Nephron (organoid): ENCODE measurements at regions not wholly inside any gene's neighbourhood (a gene's known extent, or its start where the extent isn't known, plus 50 kb on each side); places are given as distances from the start of the nearest gene placed in this dataset.
"Not testable (repeated sequence)": the region's sequence is repeated elsewhere in the genome, so short reads cannot be mapped to it uniquely, and the experiment has no call there.

Experiments
- H3K27ac Mint-ChIP-seq, 3 experiments: 2 replicates each; pipeline ENCODE4 v1.8.0; 2020; ENCODE audit warnings: mixed read lengths in 3 of 3, mild to moderate bottlenecking in 2 of 3, moderate library complexity in 1 of 3
- H3K27me3 Mint-ChIP-seq: 2 replicates; pipeline ENCODE4 v1.8.0; 2021; ENCODE audit warnings: low read depth, mild to moderate bottlenecking, moderate library complexity, mixed read lengths
- H3K36me3 Mint-ChIP-seq: 2 replicates; pipeline ENCODE4 v1.8.0; 2020; ENCODE audit warnings: low read depth, mixed read lengths
- H3K4me1 Mint-ChIP-seq: 2 replicates; pipeline ENCODE4 v1.8.0; 2020; ENCODE audit warnings: mixed read lengths
- H3K4me3 Mint-ChIP-seq, 3 experiments: 2 replicates each; pipeline ENCODE4 v1.8.0; 2020; ENCODE audit warnings: mild to moderate bottlenecking in 3 of 3, mixed read lengths in 3 of 3, moderate library complexity in 2 of 3
- H3K9me3 Mint-ChIP-seq: 2 replicates; pipeline ENCODE4 v1.8.0; 2020; ENCODE audit warnings: mixed read lengths
- CTCF ChIP-seq, 3 experiments: fragments of 200-600 bp; sonication (generic); IDR thresholded peaks; one replicate each; pipeline ENCODE4 v1.5.0; 2021; ENCODE audit warnings: antibody characterized with exemption in 3 of 3; ENCODE audit not compliant: unreplicated experiment in 3 of 3

- peaks cover 7% of the 10 kb centered on the region for H3K27me3 Mint-ChIP-seq
- H3K4me3 Mint-ChIP-seq = no peak overlapping the region
- no peak overlapping the region for H3K27ac Mint-ChIP-seq
- no peaks in the 10 kb centered on the region for H3K36me3 Mint-ChIP-seq
- H3K9me3 Mint-ChIP-seq = peaks cover 4% of the 10 kb centered on the region
- TF ChIP-seq CTCF (IDR thresholded peaks at IDR 0.05; ENCODE audit: unreplicated experiment in 3 of 3) = no peak
- no peaks in the 10 kb centered on the region for H3K4me1 Mint-ChIP-seq
Observed at GRCh38 chr5:159582756-159583541, 252.7 kb upstream of the IL12B start.

GRCh38 chr5:159586921-159587320, 256.6 kb upstream of the IL12B start:
- Mint-ChIP-seq H3K4me1 (no peaks in the 10 kb centered on the region), H3K27me3 (peaks cover 12% of the 10 kb centered on the region), H3K36me3 (no peaks in the 10 kb centered on the region), H3K4me3 (no peak overlapping the region), H3K27ac (no peak overlapping the region), H3K9me3 (peaks cover 4% of the 10 kb centered on the region)
- no peak for TF ChIP-seq CTCF (IDR thresholded peaks at IDR 0.05; ENCODE audit: unreplicated experiment in 3 of 3)

GRCh38 chr5:159588941-159589340, 258.7 kb upstream of the IL12B start:
- no peak overlapping the region for H3K27ac Mint-ChIP-seq
- no peaks in the 10 kb centered on the region for H3K4me1 Mint-ChIP-seq

GRCh38 chr5:159593518-159594073, 263.3 kb upstream of the IL12B start:
- no peaks in the 10 kb centered on the region for H3K36me3 Mint-ChIP-seq
- H3K27me3 Mint-ChIP-seq = peaks cover 4% of the 10 kb centered on the region
- no peaks in the 10 kb centered on the region for H3K4me1 Mint-ChIP-seq

More at GRCh38 chr5:159588941-159589340, 258.7 kb upstream of the IL12B start:
- Mint-ChIP-seq H3K4me3 (no peak overlapping the region), H3K36me3 (no peaks in the 10 kb centered on the region), H3K27me3 (peaks cover 12% of the 10 kb centered on the region), H3K9me3 (peaks cover 1% of the 10 kb centered on the region)
- no peak for TF ChIP-seq CTCF (IDR thresholded peaks at IDR 0.05; ENCODE audit: unreplicated experiment in 3 of 3)

DNA sequence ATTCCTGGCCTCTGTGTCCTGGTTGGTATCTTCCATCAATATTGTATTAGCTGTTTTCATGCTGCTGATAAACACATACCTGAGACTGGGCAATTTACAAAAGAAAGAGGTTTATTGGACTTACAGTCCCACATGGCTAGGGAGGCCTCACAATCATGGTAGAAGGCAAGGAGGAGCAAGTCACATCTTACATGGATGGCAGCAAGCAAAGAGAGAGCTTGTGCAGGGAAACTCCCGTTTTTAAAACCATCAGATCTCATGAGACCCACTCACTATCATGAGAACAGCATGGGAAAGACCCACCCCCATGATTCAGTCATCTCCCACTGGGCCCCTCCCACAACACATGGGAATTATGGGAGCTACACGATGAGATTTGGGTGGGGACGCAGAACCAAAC, 265.3 kb upstream of the IL12B start:
- H3K27ac Mint-ChIP-seq, H3K4me3 Mint-ChIP-seq, H3K36me3 Mint-ChIP-seq, H3K27me3 Mint-ChIP-seq, H3K4me1 Mint-ChIP-seq: not testable (repeated sequence)
- H3K9me3 Mint-ChIP-seq = peaks cover 24% of the 10 kb centered on the region

More at GRCh38 chr5:159593518-159594073, 263.3 kb upstream of the IL12B start:
- no peak overlapping the region for H3K4me3 Mint-ChIP-seq
- peaks cover 24% of the 10 kb centered on the region for H3K9me3 Mint-ChIP-seq
- no peak overlapping the region for H3K27ac Mint-ChIP-seq
- no peak for TF ChIP-seq CTCF (IDR thresholded peaks at IDR 0.05; ENCODE audit: unreplicated experiment in 3 of 3)

GRCh38 chr5:159601216-159601615, 270.9 kb upstream of the IL12B start:
- Mint-ChIP-seq H3K4me1 (no peaks in the 10 kb centered on the region), H3K4me3 (no peak overlapping the region), H3K27ac (no peak overlapping the region), H3K27me3 (no peaks in the 10 kb centered on the region), H3K36me3 (no peaks in the 10 kb centered on the region), H3K9me3 (peaks cover 16% of the 10 kb centered on the region)
- TF ChIP-seq CTCF (IDR thresholded peaks at IDR 0.05; ENCODE audit: unreplicated experiment in 3 of 3) = no peak
